OCI-LY3 (cell line): ENCODE measurements at regions not wholly inside any gene's neighbourhood (a gene's known extent, or its start where the extent isn't known, plus 50 kb on each side); places are given as distances from the start of the nearest gene placed in this dataset.
"Not testable (repeated sequence)": the region's sequence is repeated elsewhere in the genome, so short reads cannot be mapped to it uniquely, and the experiment has no call there.

Experiments
- CTCF ChIP-seq: fragments of 200-600, 300-600 bp; sonication (generic); IDR thresholded peaks from 2 replicates; pipeline ENCODE4 v1.5.1; 2014; ENCODE audit warnings: antibody characterized with exemption, low read length, low read depth
- EZH2phosphoT487 ChIP-seq: fragments of 200-600 bp; shearing (Covaris generic); IDR thresholded peaks from 2 replicates; pipeline ENCODE4 v1.6.1; 2018; ENCODE audit warnings: antibody characterized with exemption, mixed run types, low read depth

- not testable (repeated sequence) for TF ChIP-seq EZH2phosphoT487, CTCF
Measured at GRCh38 chr15:20640427-20640826, 98.8 kb upstream of the GOLGA6L6 start.
